HPDE6-E6E7 (cell line): ENCODE measurements at regions not wholly inside any gene's neighbourhood (a gene's known extent, or its start where the extent isn't known, plus 50 kb on each side); places are given as distances from the start of the nearest gene placed in this dataset.
"Not testable (repeated sequence)": the region's sequence is repeated elsewhere in the genome, so short reads cannot be mapped to it uniquely, and the experiment has no call there.

Experiments
- DNase-seq: peaks from one replicate; pipeline ENCODE4 v3.0.0; 2011; ENCODE audit warnings: missing footprints; ENCODE audit errors: extremely low spot score

DNA sequence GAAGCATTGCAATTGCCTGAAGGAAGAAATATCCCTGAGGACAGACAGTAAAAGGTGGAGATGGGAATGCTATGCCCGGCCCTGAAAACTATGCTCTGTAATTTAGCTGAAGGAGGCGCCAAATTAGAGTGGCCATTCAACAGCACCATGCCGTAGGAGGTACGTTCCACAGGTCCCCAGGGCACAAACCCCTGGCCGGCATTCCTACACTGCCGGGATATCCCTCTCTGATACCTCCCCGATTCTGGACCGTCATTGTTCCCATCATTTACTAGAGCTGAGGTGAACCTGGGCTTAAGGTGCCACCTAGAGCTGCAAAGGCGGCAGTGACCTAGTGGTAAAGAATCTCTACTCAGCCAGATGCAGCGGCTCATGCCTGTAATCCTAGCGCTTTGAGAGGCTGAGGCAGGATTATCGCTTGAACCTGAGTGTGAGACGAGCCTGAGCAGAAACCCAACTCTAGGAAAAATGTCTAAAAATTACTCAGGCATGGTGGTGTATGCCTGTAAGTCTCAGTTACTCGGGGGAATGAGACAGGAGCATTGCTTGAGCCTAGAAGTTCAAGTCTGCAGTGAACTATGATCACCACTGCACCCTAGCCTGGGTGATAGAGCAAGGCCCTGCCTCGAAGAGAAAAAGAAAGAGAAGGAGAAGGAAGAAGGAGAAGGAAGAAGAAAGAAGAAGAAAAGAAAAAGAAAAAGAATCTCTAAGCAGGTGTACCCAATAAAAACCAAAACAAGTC is 53.0 kb upstream of the TNKS2 start:
- peak; percentile 19 for DNase-seq

- no peak for DNase-seq
Observed at GRCh38 chr10:91743465-91743864, 54.8 kb upstream of the TNKS2 start.

- DNase-seq, result no peak
Observed at GRCh38 chr10:91742229-91742628, 56.0 kb upstream of the TNKS2 start.

GRCh38 chr10:91741356-91741755 is 56.9 kb upstream of the TNKS2 start:
- DNase-seq, result no peak

GRCh38 chr10:91740353-91740924 is 57.8 kb upstream of the TNKS2 start:
- no peak for DNase-seq

- not testable (repeated sequence) for DNase-seq
Observed at GRCh38 chr10:91732265-91732664, 66.0 kb upstream of the TNKS2 start.

GRCh38 chr10:91729339-91729738 is 68.9 kb upstream of the TNKS2 start:
- DNase-seq, result not testable (repeated sequence)

DNA sequence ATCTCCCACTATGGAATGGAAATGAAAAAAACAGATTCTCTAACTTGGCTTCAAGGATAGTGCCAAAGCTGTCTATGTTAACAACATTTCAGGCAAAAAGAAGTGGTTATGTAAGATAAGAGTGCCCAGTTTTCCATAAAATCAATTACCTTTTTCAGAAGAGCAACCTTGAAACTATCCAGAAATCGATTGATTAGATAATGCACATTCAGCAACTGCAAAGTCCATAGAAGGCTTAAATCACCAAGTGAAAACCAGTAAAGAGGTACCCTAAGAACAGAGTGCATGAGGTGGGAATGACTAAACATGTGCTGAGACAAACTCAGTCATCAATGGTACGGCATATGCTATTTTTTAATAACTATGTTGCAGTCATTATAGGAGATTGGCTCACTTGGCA is 71.9 kb upstream of the TNKS2 start:
- no peak for DNase-seq

GRCh38 chr10:91724933-91725332 is 73.3 kb upstream of the TNKS2 start:
- DNase-seq, result no peak

- DNase-seq, result no peak
Observed at GRCh38 chr10:91713461-91714072, 80.7 kb upstream of the PPP1R3C start.

DNA sequence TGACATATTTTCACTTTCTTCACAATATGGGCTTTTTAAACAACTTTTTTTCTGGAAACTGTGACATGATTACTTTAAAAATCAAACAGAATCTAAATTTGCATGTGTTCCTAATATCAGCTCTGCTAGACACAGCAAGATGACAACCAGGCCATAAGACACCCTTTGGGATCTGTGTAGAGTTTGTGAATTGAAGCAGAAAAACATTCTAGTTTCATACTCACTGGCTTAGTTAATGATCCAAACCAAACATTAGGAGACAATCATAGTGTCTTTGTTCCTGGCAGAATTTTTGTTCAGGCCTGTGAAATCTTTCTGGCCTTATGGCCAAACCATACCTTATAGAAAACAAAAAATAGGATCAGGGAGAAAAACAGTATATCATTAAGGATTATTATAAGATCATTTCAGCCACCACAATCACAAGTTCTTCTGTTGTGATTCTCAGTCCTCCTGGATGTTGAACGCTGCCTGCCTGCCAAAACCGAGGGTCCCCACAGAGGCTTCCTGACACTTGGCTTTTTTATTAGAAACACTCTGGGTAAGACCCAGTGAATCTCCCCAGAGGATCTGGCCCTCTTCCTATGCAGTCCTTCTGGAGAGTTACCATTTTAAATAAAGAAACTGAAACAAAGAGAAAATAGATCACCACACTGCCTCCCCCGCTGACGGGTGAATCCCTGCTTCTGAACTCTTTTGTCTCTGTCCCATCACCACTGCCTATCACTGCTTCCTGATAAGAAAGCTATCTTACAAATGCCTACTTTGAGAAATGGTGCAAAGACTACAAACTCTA is 79.2 kb upstream of the PPP1R3C start:
- no peak for DNase-seq

- no peak for DNase-seq
Observed at GRCh38 chr10:91709394-91709798, 76.5 kb upstream of the PPP1R3C start.

DNA sequence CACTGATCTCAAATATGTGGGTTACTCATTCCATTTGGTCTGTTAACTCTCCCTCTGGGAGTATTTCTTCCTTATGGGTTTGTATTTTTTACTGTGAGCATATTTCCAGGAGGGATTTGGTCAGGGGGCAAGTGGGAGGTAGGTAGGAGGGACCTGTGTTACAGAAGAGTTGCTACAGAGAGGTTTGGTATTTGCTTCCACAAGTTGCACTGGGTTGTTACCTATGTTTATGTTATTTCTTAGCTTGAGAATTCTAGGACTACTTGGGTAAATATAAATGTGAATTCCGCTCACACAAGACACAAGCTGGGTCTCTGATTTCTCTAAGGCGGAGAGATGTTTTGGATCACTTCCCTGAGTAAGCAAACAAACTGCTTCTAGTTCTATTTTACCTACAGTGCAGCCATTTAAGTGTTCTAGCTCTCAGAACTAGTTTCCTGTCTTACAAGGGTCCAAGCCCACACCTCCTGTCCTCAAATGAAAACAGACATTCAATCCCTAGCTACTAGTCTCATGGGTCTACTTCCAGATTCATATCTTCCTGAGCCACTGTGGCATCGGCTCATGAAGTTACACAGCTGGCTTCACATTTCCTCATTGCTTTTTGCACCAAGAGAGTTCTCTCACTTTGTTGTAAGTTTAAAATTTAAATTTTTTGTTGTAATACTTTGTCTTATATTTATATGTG is 75.4 kb upstream of the PPP1R3C start:
- no peak for DNase-seq

DNA sequence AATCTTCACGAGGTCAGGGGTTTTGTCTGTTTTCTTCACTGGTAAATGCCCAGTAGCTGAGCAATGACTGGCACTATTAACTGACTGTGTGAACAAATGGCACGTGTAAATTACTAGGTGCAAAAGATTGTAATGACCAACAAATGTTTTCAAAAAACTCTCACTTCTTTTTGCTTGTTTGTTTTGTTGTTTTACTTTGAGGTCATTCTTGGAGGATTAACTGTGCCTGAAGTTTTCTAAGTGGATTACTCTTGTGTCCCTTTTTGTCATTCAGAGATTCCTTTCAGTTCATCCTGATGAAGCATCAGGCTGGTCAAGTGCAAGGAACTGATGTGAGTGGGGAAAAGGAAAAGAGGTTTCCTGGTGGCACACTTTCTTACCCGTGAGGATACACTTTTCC is 74.4 kb upstream of the PPP1R3C start:
- no peak for DNase-seq

- DNase-seq, result no peak
Observed at GRCh38 chr10:91705948-91706670, 73.2 kb upstream of the PPP1R3C start.

GRCh38 chr10:91702620-91703019 is 69.7 kb upstream of the PPP1R3C start:
- DNase-seq, result no peak

DNA sequence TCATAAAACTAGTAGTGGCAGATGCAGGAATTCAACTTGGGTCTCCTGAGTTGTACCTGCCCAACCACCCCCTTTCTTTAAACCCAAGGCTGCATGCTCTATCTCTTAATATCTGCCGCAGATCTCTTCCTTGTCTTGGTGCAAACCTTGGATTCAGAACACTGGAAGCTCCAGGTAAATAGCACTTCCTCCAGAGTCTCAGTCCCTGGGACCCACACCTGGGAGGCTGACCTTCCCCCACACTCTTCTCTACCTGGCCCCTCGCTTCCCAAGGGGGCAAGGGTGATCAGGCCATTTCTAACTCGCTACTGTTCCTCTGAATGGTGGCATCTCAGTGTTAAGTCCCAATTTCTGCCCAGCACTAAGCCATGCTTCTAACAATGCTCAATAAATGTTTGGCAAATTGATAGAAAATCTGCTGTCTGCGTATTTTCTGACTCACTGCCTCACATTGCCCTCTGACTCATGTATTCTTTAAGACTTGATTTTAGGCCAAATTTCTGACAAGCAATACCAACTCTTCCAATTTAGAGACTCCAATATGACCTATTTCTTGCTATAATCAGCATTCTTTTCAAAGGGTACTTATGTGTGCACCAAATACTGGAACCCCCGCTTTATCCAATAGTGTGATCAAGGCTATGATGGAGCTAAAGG is 68.0 kb upstream of the PPP1R3C start:
- DNase-seq, result peak; percentile 41

GRCh38 chr10:91700273-91700672 is 67.4 kb upstream of the PPP1R3C start:
- no peak for DNase-seq

GRCh38 chr10:91698258-91698657 is 65.4 kb upstream of the PPP1R3C start:
- no peak for DNase-seq

DNA sequence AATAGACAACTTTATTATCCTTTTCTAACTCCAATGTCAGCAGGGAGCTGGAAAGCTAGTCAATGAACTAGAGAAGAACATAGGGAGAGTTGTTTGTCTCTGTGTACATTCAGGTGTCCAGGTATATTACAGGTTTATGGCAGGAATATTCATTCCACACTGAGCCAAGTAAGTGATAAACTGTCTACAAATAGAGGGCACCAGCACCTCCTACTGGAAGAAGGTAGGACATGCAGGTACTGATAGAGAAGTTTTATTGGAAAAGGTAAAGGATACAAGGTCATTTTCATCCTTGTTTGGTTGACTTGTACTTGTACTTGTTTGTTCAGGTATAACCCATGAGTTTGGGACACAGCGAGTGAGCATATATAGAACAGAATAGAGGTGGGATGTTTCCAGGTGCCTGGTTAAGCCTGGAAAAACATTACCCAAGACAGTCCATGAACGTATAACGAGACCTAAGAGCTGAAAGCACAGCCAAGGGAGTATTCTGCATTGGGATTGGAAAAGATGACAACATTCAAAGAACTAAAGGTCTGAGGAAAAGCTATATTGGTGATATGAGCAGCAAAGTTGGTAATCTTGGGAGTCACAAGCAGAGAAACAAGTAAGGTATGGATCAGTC is 61.4 kb upstream of the PPP1R3C start:
- DNase-seq, result peak; percentile 35
